ENCODE measurements at regions not wholly inside any gene's neighbourhood (a gene's known extent, or its start where the extent isn't known, plus 50 kb on each side); places are given as distances from the start of the nearest gene placed in this dataset.
"Not testable (repeated sequence)": the region's sequence is repeated elsewhere in the genome, so short reads cannot be mapped to it uniquely, and the experiment has no call there.

DNA sequence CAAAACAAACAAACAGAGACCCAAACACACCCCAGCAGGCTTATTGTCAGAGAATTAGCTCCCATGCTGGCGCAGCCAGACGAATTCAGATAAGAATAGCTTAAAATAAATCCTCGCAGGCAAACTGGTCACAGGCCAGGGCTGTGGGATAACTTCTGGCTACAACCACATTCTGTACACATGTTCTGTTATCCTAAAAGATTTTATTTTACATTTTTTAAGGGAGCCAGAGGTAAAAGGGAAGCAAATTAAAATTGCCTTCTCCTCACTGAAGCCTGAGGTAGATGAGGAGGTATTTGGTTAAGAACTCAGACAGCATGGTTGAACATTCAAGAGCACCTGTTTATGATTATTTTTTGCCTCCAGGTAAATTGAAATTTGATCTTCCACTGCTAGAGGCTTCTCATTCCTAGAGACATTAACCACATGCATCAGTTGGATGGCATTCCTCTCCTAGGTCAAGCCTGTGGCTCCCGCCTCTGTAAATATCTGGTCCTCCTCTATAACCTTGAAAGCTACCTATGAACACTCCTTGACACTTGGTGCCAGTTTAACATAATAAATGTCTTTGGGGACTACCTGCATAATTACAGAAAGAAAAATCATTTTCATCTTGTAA is 190.3 kb downstream of the SATB1 start:
- DNase-seq = no peak

DNA sequence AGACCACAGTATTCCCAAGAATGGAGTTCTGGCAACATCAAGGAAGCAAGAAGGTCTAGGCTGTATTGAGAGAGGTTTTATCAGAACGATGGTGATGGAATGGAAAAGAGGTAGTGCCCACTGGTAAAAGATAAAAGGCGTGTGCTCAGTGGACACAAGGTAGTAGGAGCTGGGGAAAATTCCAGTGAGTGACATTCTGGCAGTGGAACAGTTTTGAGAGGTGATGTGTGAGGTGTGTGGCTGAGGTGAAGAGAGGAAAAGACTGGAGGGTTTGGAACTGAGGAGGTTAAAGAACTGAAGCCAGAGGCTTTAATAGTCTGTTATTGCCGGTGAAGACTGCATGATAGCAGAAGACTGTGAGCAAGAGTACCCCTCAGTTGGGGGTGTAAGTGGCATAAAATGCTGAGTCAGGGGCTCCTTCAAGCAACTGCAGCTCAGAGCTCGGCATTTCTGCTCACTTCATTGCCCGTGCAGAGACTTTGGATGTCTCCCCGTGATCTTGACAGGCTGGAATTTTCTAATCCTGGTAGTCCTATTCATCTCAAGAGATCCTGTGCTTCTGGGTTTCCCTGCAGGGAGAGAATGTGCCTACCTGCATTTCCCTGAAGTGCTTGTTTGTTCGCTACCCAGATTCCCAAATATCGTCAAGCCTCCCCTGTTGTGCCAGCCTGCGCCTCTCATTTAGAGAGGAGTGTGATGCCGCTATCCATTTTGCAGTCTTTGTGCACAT is 191.0 kb downstream of the SATB1 start:
- no peak for DNase-seq

DNA sequence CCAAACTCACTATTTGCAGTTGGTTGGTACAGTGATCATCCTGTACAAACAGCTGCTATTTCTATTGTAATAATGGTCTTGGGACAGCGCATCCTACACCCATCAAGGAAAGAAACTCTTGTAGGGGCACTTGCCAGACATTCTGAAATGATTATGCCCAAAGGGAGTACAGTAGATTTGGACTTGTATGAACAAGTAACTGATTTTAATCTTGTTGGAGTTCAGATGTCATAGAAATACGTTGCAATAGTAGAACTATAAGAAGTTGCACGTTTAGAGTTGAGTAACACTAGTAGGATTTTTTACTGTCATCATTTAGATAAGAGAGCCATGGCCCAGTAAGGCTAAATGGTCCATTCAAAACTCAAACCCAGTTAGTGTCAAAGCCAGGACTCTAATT is 192.8 kb downstream of the SATB1 start:
- DNase-seq = no peak

DNA sequence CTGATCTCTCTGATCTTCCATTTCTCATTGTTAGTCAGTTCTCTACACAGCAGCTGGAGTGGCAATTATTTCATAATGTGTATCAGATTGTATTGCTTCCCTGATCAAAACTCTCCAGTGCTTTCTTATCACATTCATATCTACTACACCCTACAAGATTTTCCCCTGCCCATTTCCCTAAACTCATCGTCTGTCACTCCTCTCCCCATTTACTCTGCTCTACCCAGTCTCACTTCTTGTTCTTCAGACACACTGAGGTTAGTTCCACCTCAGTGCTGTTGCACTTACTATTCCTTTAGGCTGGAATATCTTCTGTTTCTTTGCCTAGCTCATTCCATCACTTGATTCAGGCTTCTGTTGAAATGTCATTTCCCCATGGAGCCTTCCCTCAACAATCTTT is 197.1 kb downstream of the SATB1 start:
- no peak for DNase-seq

DNA sequence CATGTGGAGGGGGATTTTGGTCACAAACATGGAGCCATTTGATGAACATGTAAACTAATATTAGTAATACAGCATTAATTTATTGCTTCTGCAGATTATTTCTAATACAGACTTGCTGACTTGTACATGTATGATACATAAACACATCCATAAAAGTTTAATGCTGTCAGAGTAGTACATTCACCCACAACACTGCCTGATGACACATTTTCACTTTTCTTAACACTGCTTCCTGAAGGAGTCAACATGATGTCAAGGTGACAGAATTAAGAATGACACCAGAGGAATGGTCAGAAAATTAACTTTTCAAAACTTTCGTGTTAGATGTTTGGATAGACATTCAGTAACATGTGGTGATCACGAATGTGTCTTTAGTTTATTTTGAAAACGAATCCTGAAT is 199.4 kb downstream of the SATB1 start:
- DNase-seq = no peak

DNA sequence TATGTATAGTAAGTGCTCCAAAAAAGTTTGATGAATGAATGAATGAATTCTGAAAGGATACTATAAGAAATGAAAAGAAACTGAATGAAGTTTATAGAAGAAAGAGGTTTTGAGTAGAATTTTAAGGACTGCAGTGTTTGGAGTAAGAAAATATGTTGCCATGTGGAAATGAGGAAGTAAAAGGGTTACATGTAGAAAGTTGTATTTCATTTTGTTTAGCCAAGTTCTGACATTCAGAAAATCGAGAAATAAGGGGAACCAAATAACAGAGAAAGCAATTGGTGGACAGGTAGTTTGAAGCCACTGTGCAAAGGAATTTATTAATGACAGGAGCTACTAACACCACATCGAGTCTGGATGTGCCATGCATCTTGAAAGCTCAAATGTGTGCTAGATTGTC is 200.7 kb downstream of the SATB1 start:
- no peak for DNase-seq

DNA sequence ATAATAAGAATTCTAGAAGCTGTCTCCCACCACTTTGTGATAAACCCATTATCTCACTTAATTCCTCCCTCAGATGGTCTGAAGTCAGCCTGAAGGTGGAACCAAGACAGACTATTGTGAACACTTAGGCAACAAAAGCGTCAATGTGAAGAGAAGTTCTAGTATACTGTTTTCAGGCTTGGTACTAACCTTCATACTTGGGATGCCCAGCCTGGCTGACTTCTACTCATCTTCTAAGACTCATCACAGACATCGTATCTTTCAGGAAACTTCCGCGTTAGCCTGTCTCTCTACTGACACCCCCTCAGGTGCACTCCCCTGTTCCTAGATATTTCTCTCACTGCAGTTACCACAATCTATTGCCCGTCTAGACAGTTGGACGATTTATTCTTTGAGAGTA is 201.2 kb downstream of the SATB1 start:
- no peak for DNase-seq

DNA sequence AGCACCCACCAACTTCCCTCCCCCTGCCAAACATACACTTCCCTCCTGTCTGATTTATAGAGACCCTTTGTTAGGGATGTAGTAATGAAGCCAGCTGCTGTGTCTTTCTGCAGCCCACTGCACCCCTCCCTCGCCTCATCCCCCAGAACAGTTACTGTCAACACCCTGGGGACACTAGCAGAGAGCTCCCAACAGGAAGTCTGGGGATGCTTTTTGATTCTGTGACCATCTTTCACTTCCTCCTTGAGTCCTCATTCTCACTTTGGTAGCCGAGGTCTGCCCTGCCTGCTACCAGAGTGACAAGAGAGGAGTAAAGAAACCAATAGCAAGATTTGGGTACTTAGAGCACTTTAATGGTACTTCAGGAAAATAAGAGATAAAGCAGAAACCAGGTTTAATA is 201.6 kb downstream of the SATB1 start:
- no peak for DNase-seq

DNA sequence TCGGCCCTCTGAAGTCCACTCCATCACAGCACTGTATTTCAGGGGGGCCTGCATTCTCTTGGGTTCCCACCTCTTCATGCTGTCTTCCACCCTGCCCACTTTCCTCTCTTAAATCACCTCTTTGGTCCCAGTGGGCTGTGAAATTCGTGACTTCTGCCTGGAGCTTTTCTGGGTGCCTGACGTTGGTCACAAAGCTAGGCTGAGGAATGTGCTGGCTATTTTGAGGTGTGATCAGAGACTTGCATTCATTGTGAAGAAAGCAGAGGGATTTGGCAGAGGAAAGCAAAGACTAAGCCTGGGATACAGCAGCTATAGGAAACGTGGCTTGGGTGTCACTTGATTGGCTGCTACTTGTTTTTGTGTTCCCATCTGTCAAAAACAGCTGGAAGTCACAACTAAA is 202.5 kb downstream of the SATB1 start:
- DNase-seq = no peak

DNA sequence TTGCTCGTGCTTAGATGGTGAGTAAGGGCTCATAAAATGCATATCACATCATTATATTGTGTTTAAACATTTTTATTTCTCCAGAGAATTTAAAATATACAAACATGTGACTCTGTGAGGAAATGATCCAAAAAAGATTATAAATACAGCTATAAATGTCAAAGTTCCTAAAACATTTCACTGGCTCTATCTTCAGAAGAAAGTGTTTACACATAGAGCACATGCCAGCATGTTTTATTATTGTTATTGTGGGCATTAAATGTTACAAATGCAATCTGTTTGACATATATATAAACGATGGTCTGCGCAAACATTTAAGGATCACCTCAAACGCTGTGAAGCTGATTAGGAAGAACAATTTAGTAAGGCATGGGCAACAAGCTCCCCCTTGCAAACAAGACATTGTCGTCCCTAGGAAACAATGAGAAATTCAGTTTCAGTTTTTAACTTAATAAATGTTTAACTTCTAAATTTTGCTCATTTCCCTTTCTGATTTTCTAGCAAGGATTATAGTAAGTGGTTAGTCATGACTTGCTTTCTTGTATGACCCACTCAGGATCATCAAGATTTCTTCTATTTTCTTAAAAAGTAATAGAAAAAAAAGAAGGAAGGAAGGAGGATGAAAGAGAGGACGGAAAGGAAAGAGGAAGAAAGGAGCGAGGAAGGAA is 207.5 kb downstream of the SATB1 start:
- DNase-seq = no peak

DNA sequence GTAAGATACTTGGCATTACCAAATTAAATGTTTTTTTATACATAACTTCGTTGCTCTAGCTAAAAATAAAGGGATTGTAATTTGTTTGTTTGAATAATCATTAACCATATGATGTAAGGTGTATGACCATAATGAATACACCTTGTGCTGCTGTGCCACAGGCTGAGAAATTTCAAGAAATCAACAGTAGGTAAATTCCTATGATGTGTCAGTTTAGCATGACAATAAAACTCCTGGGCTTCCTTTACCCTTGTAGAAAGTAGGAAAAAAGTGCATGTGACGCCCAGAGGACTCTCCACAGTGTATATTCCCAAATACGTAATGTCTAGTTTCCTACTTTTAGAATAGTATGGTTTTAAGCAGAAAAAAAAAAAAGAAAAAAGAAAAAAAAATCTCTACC is 208.1 kb downstream of the SATB1 start:
- no peak for DNase-seq

DNA sequence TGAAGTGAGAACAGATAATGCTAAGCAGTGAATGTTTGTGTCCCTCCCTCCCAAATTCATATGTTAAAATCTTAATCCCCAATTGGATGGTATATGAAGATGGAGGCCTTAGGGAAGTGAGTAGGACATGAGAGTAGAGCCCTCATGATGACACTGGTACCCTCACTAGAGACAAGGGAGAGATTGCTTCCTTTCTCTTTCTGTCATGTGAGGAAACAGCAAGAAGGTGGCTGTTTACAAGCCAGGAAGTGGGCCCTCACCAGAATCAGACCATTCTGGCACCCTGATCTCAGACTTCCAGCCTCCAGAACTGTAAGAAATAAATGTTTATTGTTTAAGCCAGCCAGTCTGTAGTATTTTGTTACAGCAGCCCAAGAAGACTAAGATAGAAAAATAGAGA is 209.5 kb downstream of the SATB1 start:
- DNase-seq = no peak

DNA sequence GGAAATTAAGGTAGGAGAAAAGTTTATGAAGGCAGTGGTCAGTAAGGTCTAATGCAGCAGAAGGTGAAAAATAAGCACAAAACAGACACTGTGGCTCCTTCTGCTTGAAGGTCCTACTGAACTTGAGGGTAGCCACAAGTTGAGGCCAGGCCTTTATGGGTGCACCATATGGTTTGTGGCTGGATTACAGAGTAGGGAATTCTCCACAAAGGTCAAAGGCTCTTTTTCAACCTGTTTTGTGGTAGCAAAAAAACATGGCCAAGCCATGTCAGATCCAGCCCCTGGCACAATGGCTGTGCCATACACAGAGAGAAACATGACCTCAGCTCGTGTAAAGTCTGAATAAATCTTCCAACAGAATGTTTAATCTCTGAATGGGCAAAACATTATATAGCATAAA is 214.0 kb downstream of the SATB1 start:
- DNase-seq = no peak

DNA sequence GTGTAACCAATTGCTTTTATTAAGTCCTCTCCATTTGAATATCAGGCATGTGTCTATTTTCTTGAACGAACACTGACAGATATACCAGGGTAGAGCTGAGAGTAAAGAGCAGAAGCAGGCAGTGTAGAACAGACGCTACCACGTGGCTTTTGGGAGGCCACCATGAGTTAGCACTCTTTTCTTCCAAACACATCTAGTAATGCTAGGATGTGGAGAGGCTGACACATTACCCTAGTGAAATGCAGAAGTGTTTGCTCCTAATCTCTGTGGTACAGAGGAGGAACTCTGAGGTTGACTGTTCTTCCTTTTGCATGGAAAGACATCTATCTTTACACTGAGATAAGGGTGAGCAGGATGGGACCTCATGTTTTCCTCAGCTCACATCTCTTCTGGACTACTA is 216.3 kb downstream of the SATB1 start:
- no peak for DNase-seq

DNA sequence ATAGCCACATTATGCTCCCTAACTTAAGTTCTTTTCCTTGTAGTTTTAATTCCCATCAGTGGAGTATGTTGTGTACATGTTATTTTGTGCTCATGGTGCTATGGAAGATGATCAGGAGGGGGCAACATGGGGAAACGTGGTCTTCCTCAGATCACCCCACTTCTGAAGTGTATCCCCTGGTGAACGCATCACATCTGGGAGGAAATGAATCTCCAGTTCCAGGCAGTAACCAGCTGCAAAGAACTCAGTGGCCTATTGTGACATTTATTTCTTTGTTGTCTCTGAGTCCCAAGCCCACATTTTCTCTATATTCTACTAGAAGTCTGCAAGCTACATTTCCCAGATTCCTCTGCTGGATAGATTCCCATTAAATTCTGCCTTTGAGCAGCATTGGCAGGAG is 217.0 kb downstream of the SATB1 start:
- no peak for DNase-seq

DNA sequence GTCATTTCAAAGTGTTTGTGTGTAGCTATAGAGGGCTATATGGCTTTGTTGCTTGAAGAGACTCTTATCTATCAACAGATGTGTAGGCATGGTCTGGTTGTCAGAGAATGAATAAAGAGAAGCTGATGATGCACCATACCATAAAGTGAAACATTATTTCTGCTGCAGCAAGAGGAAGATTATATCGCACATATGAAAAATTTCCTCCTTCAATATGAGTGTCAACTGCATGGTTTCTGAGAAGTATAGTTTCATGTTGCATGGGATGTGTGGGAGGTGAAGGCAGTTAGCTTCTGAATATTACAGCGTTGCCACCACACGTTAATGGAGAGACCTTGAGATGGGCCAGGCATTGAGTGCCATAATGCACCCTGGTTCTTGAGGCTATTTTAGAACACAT is 217.9 kb downstream of the SATB1 start:
- DNase-seq = no peak

DNA sequence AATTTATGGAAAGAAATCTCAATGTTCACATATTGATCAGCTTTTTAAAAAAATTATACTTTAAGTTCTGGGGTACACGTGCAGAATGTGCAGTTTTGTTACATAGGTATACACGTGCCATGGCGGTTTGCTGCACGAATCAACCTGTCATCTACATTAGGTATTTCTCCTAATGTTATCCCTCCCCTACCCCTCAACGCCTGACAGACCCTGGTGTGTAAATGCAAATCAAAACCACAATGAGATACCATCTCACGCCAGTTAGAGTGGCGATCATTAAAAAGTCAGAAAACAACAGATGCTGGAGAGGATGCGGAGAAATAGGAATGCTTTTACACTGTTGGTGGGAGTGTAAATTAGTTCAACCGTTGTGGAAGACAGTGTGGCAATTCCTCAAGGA is 219.4 kb downstream of the SATB1 start:
- DNase-seq = not testable (repeated sequence)

DNA sequence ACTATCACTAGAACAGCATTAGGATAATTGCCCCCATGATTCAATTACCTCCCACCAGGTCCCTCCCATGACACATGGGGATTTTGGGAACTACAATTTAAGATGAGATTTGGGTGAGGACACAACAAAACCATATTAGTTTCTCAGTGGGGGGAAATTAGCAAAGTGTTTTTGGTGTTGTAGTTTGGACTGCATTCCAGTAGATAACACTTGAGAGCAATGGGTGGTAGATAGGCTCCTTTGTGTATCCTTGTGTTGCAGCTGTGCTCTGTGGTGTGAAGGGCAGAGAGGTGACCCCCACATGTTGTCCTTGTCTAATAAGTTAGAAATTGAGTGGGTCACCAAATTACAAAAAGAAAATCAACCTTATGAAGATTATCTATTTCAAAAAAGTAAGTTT is 223.8 kb downstream of the SATB1 start:
- no peak for DNase-seq

DNA sequence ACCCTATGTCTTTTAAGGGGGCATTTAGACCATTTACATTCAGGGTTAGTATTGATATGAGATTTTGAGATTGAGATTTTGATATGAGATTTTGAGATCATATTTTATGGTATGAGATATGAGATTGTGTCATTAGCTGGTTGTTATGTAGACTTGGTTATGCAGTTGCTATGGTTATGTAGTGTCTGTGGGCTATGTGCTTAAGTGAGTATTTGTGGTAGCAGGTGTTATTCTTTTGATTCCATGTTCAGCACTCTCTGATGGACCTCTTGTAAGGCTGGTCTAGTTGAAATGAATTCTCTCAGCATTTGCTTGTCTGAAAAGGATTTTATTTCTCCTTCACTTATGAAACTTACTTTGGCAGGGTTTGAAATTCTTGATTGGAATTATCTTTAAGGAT is 225.4 kb downstream of the SATB1 start:
- DNase-seq = no peak

DNA sequence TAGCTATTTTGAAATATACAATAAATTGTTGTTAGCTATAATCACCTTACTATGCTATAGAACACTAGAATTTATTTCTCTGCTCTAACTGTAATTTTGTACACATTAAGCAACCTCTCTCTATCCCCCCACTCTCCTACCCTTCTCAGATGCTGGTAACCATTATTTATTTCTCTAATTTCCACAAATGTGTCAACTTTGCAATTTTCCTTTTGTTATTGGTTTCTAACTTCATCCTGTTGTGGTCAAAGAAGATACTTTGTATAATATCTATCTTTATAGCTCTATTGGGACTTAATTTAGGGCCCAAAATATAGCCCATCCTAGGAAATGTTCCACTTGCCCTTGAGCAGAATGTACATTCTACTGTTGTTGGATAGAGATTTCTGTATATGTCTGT is 229.3 kb downstream of the SATB1 start:
- no peak for DNase-seq

DNA sequence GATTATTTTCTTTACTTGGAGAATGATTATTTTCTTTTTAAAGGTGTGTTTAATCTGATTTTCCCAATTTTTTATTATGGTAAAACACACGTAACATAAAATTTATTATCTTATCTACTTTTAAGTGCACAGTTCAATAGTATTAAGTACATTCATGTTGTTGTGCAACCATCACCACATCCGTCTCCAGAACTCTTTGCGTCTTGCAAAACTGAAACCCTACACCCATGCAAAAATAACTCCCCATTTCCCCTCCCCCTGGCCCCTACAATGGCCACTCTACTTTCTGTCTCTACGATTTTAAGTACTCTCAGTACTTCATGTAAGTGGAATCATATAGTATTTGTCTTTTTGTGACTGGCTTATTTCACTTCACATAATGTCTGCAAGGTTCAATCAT is 230.7 kb downstream of the SATB1 start:
- no peak for DNase-seq

DNA sequence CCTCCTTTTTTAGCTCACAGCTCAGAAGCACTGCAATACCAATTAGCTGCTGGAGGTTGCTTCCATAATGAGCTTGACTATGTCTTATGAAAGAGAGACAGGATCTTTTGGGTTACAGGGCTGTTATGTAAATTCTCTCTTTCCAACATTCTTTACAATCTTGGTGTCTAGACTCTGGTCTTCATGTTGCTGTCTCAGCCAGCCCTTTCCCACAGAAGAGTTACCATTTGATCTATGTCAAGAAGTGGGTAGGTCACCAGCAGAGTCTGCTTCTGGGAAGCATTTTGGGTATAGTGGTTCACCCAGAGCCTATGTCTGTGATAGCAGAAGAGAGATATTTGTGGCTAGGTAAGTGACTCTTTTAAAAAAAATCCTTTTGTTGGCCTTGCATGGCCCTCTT is 234.5 kb downstream of the SATB1 start:
- DNase-seq = no peak

DNA sequence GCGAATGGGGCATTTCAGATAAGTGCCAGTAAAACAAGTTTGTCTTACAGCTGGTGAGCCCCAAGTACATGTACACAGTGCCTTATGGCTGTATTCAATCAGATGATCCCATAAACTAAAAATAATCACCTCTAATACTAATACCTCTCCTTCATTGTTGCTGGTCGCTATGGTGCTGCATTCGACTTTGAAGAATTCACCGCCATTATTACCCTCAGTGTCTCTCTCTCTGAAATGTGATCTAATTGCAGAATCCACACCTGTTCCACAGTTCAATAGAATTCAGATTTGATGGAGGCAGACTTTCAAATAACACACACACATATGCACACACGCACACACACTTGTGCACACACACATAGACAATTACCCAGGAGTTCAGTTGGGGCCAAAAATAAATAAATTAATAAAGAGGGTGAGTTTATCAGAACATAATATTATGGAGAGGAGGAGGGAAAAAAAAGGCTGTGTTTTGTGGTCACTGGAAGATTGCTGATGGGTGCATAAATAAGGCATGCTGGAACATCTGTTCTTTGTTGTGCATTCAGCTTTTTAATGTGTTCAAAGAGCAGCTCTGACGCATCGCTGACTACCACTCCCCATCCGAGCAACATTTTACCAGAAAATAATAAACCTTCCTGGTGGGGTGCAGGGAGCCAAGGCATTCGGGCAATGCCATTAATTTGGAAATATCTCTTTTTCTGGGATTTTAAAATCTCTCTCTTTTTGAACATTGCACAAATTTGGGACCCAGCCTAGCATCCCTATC is 235.7 kb downstream of the SATB1 start:
- DNase-seq = no peak

DNA sequence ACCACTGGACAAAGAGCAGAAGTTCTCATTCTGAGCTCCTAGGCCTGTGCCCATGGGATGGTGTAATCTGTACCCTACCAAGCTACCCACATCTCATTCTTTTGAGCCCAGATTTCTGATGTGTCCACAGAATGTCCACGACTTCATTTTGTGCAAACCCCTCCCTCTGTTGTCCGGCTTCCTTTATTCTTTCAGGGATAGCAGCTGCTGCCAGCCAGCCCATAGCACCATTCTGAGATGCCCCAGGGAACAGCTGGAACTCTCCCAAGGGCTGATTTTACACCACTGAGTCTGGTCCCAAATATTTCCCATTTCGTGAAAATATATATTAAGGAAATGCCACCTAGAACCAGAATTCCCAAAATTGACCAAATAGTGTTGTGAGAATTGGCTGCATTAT is 236.6 kb downstream of the SATB1 start:
- DNase-seq = no peak

Measured in CD4-positive, alpha-beta T cell treated with Interleukin-6 for 4 hours (primary cell).